Activated T-helper 1 cell treated with anti-CD3 and anti-CD28 coated beads, Interleukin-12 subunit alpha, Interleukin-12 subunit beta, Interleukin-2, Interleukin-4 antibody, amounts not matched to agents 30 ng/mL and 10 ng/mL and 1 ng/mL, durations not matched to agents 14 hours and 24 hours and 36 hours (primary cell): ENCODE measurements at regions not wholly inside any gene's neighbourhood (a gene's known extent, or its start where the extent isn't known, plus 50 kb on each side); places are given as distances from the start of the nearest gene placed in this dataset.

Experiments used
- DNase-seq: peaks from one replicate; pipeline ENCODE4 v3.0.0; 2021; ENCODE audit warnings: low spot score
- H3K27ac Mint-ChIP-seq: one replicate; pipeline ENCODE4 v1.8.0; 2021; ENCODE audit warnings: mild to moderate bottlenecking, mixed read lengths
- H3K27me3 Mint-ChIP-seq: one replicate; pipeline ENCODE4 v1.8.0; 2022; ENCODE audit warnings: mild to moderate bottlenecking, moderate library complexity, mixed read lengths; ENCODE audit not compliant: insufficient read depth
- H3K36me3 Mint-ChIP-seq: one replicate; pipeline ENCODE4 v1.8.0; 2021; ENCODE audit warnings: low read depth, mixed read lengths
- H3K4me1 Mint-ChIP-seq: one replicate; pipeline ENCODE4 v1.8.0; 2021; ENCODE audit warnings: low read depth, mixed read lengths
- H3K4me3 Mint-ChIP-seq: one replicate; pipeline ENCODE4 v1.8.0; 2021; ENCODE audit warnings: mild to moderate bottlenecking, moderate library complexity, mixed read lengths
- H3K9me3 Mint-ChIP-seq: one replicate; pipeline ENCODE4 v1.8.0; 2021; ENCODE audit warnings: mixed read lengths
- intact Hi-C: fragments of 100-400 bp; cut with micrococcal nuclease; formaldehyde crosslinking; loops from one replicate; pipeline ENCODE4 v1.15.1; 2024

DNA sequence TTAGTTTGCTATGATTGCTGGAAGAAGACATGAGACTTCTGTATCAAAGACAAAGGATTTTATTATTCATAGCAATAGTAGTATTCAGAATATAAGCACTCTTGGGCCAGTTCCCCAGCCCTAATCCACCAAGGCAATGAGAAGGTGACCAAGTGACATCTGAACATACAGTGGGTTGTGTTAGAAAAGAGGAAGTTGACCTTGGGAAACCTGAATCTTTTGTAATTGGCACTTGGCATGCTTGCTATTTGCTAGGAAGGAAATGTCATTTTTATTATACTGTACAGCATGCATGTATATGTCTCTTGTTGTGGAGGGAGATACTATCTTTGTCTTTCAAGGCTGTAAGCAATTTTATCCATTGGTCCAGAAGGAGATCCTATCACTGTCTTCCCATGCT, 216.1 kb upstream of the FAT1 start:
- Mint-ChIP-seq H3K27ac (no peak overlapping the region), H3K27me3 (no peaks in the 10 kb centered on the region), H3K4me3 (no peak overlapping the region), H3K36me3 (no peaks in the 10 kb centered on the region), H3K4me1 (no peaks in the 10 kb centered on the region), H3K9me3 (no peaks in the 10 kb centered on the region)
- intact Hi-C loops: no loop called here
- no peak for DNase-seq

DNA sequence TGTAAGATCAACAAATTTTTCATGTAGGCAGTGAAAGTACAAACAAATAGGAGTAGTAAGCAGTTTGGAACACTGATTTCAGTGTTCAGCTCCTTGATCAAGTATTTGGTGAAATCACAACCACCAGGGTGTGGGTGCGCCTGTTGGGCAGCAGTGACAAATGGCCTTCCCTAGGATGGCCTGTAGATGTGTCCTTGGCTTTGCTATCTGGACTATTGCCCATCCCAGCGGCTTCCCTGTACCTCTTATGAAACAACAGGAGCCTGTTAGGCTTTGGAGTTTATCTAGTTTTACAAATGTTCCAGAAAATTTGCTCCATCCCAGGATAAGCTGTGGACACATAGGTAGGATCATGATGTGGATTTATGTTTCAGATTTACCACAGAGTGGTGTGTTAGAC, 216.8 kb upstream of the FAT1 start:
- Mint-ChIP-seq H3K9me3 (no peaks in the 10 kb centered on the region), H3K4me3 (no peak overlapping the region), H3K36me3 (no peaks in the 10 kb centered on the region), H3K27me3 (no peaks in the 10 kb centered on the region), H3K4me1 (no peaks in the 10 kb centered on the region), H3K27ac (no peak overlapping the region)
- intact Hi-C loops: no loop called here
- no peak for DNase-seq

GRCh38 chr4:186942758-186943377, 219.2 kb upstream of the FAT1 start:
- Mint-ChIP-seq H3K27me3 (no peaks in the 10 kb centered on the region), H3K9me3 (no peaks in the 10 kb centered on the region), H3K36me3 (no peaks in the 10 kb centered on the region), H3K4me3 (no peak overlapping the region), H3K27ac (no peak overlapping the region), H3K4me1 (no peaks in the 10 kb centered on the region)
- DNase-seq: no peak
- intact Hi-C loops: no loop called here

- Mint-ChIP-seq H3K9me3 (no peaks in the 10 kb centered on the region), H3K27ac (no peak overlapping the region), H3K4me1 (no peaks in the 10 kb centered on the region), H3K36me3 (no peaks in the 10 kb centered on the region), H3K27me3 (no peaks in the 10 kb centered on the region), H3K4me3 (no peak overlapping the region)
- intact Hi-C loops: no loop called here
- no peak for DNase-seq
These were observed 219.8 kb upstream of the FAT1 start for GRCh38 chr4:186943411-186943810.

GRCh38 chr4:186946136-186946535, 222.5 kb upstream of the FAT1 start:
- Mint-ChIP-seq H3K36me3 (no peaks in the 10 kb centered on the region), H3K27me3 (no peaks in the 10 kb centered on the region), H3K27ac (no peak overlapping the region), H3K4me3 (no peak overlapping the region), H3K9me3 (peaks cover 7% of the 10 kb centered on the region), H3K4me1 (no peaks in the 10 kb centered on the region)
- intact Hi-C loops: no loop called here
- no peak for DNase-seq

- no peak overlapping the region for H3K27ac Mint-ChIP-seq
- H3K36me3 Mint-ChIP-seq: no peaks in the 10 kb centered on the region
- no peak overlapping the region for H3K4me3 Mint-ChIP-seq
- peaks cover 7% of the 10 kb centered on the region for H3K9me3 Mint-ChIP-seq
- intact Hi-C loops: no loop called here
- DNase-seq: no peak
- H3K27me3 Mint-ChIP-seq: no peaks in the 10 kb centered on the region
- H3K4me1 Mint-ChIP-seq: no peaks in the 10 kb centered on the region
These were observed 223.1 kb upstream of the FAT1 start for GRCh38 chr4:186946682-186947294.

DNA sequence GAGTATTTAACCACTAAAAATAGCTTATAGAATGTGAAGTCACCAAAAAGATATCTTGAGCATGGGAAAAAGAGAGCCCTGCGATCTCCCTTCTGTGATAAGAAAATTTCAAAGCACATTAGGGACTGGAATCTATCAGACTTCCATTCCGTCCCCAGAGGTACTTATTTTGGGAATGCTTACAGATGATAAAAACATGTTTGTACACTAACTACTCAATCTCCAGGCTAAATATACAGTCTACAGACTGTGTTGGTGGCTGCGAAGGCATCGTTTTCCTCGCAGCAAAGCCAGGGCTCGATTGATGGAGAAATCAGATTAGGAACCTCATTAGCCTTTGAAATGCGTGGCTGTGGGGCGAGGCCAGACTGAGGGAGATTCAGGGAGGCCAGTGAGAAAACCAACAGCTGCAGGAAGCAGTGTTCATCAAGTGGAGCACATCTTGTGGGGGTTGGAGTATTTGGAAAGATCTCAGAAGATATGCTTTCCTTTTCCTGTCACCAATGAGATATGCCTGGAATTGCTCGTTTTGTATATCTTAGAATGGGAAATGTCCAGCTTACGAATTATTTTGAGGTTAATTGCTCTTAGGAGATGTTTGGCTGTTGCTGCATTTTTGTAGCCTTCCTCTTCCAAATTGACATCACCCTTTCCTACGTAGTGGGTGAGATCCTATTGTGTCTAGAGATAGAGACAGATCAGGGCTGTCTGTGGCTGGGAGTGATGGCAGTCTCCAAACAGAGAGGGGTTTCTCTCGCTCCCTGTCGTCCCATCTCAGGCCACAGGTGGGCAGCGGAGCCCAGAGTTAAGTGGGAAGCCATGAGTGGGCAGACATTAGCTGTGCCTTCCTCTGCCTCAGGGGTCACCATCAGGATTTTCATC, 224.9 kb upstream of the FAT1 start:
- DNase-seq: no peak
- Mint-ChIP-seq H3K4me3 (no peak overlapping the region), H3K4me1 (no peaks in the 10 kb centered on the region), H3K36me3 (no peaks in the 10 kb centered on the region), H3K27me3 (no peaks in the 10 kb centered on the region), H3K9me3 (peaks cover 11% of the 10 kb centered on the region), H3K27ac (no peak overlapping the region)
- intact Hi-C loops: no loop called here

DNA sequence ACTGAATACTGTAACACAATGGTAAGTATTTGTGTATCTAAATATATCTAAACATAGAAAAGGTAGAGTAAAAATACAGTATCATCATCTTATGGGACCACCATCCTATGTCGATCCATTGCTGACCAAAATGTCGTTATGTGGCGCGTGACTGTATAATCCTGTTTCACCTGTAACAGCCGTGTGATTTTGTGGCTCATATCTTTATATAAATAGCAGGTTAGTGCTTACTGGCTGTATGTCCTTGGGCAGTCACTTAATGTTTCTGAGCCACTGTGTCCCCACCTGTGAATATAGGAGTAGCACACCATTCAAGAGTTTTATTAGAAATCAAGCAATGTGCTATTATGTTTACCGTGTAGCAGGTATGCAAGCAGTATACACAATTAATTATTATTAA, 226.2 kb upstream of the FAT1 start:
- DNase-seq: no peak
- no peaks in the 10 kb centered on the region for H3K36me3 Mint-ChIP-seq
- no peaks in the 10 kb centered on the region for H3K4me1 Mint-ChIP-seq
- peaks cover 11% of the 10 kb centered on the region for H3K9me3 Mint-ChIP-seq
- H3K27me3 Mint-ChIP-seq: no peaks in the 10 kb centered on the region
- intact Hi-C loops: no loop called here
- H3K4me3 Mint-ChIP-seq: no peak overlapping the region
- H3K27ac Mint-ChIP-seq: no peak overlapping the region

- intact Hi-C loops: no loop called here
- no peak overlapping the region for H3K27ac Mint-ChIP-seq
- no peaks in the 10 kb centered on the region for H3K27me3 Mint-ChIP-seq
- H3K4me3 Mint-ChIP-seq: no peak overlapping the region
- no peak for DNase-seq
- no peaks in the 10 kb centered on the region for H3K4me1 Mint-ChIP-seq
- no peaks in the 10 kb centered on the region for H3K36me3 Mint-ChIP-seq
- peaks cover 14% of the 10 kb centered on the region for H3K9me3 Mint-ChIP-seq
These were observed 229.1 kb upstream of the FAT1 start for GRCh38 chr4:186952709-186953108.

DNA sequence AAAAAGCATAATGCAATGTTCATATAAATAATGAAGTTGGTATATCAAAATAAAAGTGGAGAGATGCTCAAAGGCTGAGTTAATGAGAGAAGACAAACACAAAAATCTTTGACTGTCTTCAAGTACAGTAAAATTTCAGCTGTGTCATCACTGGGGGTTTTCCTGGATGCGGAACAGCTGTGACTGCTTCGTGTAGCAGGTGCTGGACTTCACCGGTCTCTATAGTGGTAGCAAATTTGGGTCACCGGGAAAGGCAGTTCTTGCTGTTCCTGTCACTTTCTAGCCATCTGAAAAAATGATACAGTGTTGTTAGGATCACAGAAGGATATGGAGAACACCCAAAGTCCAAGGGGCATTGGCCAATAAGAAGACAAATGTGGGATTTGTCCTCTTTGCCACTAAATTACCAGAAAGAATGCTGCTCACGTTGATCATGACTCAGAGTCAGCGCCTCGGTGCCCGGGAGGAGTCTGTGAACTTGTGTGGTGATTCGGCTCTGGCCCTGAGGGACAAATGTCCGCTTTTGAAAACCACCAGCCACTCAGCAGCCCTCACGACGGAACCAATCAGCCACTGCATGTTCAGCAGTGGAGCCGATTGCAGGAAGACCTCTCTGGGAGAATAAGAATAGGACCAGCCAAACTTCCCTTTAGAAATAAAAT, 230.1 kb upstream of the FAT1 start:
- no peak for DNase-seq
- intact Hi-C loops: no loop called here
- no peaks in the 10 kb centered on the region for H3K36me3 Mint-ChIP-seq
- H3K4me1 Mint-ChIP-seq: no peaks in the 10 kb centered on the region
- no peak overlapping the region for H3K27ac Mint-ChIP-seq
- no peak overlapping the region for H3K4me3 Mint-ChIP-seq
- no peaks in the 10 kb centered on the region for H3K27me3 Mint-ChIP-seq
- peaks cover 14% of the 10 kb centered on the region for H3K9me3 Mint-ChIP-seq

- no peak for DNase-seq
- Mint-ChIP-seq H3K27me3 (no peaks in the 10 kb centered on the region), H3K27ac (no peak overlapping the region), H3K4me3 (no peak overlapping the region), H3K36me3 (no peaks in the 10 kb centered on the region), H3K9me3 (peaks cover 14% of the 10 kb centered on the region), H3K4me1 (no peaks in the 10 kb centered on the region)
- intact Hi-C loops: no loop called here
These were observed 230.9 kb upstream of the FAT1 start for GRCh38 chr4:186954509-186954908.

- no peak for DNase-seq
- H3K27me3 Mint-ChIP-seq: no peaks in the 10 kb centered on the region
- H3K27ac Mint-ChIP-seq: no peak overlapping the region
- intact Hi-C loops: no loop called here
- H3K4me3 Mint-ChIP-seq: no peak overlapping the region
- peaks cover 14% of the 10 kb centered on the region for H3K9me3 Mint-ChIP-seq
- no peaks in the 10 kb centered on the region for H3K4me1 Mint-ChIP-seq
- H3K36me3 Mint-ChIP-seq: no peaks in the 10 kb centered on the region
These were observed 231.3 kb upstream of the FAT1 start for GRCh38 chr4:186954956-186955355.
